ENCODE measurements at regions not wholly inside any gene's neighbourhood (a gene's known extent, or its start where the extent isn't known, plus 50 kb on each side); places are given as distances from the start of the nearest gene placed in this dataset.

DNA sequence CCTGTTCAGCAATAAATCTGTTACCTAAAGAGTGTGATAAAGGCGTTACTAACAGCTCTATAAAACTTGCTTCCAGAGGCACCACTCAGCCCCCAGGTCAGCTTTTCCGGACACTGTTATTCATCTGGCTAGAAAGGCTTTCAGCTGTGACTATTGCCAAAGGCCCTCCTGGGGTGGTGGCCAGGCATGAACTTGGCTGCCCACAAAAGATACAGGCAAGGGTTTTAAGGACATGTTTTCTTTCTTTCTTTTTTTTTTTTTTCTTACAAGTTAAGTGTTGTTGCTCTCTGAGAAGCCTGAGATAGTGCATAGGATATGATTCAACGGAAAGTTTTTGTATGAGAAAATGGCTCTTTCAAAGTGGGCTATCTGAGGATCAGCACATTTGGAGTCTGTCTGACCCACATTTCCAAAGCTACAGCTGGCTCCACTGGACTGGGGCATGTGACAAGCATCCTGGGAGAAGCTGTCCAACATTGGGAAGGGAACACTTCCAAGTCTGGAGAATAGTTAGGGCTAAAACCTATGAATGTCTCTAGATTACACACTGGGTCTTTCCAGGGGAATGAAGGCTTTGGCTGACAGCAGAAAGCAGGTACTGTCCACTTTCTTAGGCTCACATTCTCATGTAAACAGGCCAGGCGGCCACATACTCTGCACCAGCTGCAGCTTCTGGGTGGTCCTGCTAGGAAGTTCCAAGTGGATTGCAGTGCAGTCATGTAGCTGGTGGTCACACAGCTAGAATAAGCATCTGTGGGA is 639.7 kb downstream of the LMO4 start:
- TF ChIP-seq CTCF (IDR thresholded peaks at IDR 0.05) (no peak), POLR2A (IDR thresholded peaks at IDR 0.05) (no peak), POLR2AphosphoS5 (IDR thresholded peaks at IDR 0.05) (no peak), EP300 (IDR thresholded peaks at IDR 0.05; ENCODE audit: low read depth) (no peak)
